HL-60/S4 treated with retinoic acid at 250 ng/mL for 4 days and 3 days (cell line): ENCODE measurements at regions not wholly inside any gene's neighbourhood (a gene's known extent, or its start where the extent isn't known, plus 50 kb on each side); places are given as distances from the start of the nearest gene placed in this dataset.

Source experiments
- in situ Hi-C: fragments of 300-500 bp; cut with MboI; formaldehyde crosslinking; loops from 2 replicates; pipeline ENCODE4 v1.7.0; 2022; ENCODE audit warnings: low sequenced_read_pairs

- in situ Hi-C loops = no loop called here
Observed at GRCh38 chr17:36861531-36861930, 75.7 kb upstream of the LHX1 start.

- in situ Hi-C loops = no loop called here
Observed at GRCh38 chr17:36862116-36862920, 75.0 kb upstream of the LHX1 start.

GRCh38 chr17:36863131-36863530 is 74.1 kb upstream of the LHX1 start:
- in situ Hi-C loops = no loop called here

- in situ Hi-C loops = no loop called here
Observed at GRCh38 chr17:36863676-36864612, 73.3 kb upstream of the LHX1 start.

- in situ Hi-C loops = no loop called here
Observed at GRCh38 chr17:36864827-36865430, 72.3 kb upstream of the LHX1 start.

GRCh38 chr17:36867716-36868341 is 69.4 kb upstream of the LHX1 start:
- in situ Hi-C loops = no loop called here

- in situ Hi-C loops = no loop called here
Observed at GRCh38 chr17:36868777-36869176, 68.5 kb upstream of the LHX1 start.

- in situ Hi-C loops = no loop called here
Observed at GRCh38 chr17:36869441-36869840, 67.8 kb upstream of the LHX1 start.

GRCh38 chr17:36869856-36870719 is 67.2 kb upstream of the LHX1 start:
- in situ Hi-C loops = no loop called here

- in situ Hi-C loops = no loop called here
Observed at GRCh38 chr17:36870720-36870999, 66.6 kb upstream of the LHX1 start.

GRCh38 chr17:36875698-36876293 is 61.5 kb upstream of the LHX1 start:
- in situ Hi-C loops = no loop called here

- in situ Hi-C loops = no loop called here
Observed at GRCh38 chr17:36876966-36877365, 60.3 kb upstream of the LHX1 start.

GRCh38 chr17:36877771-36878170 is 59.5 kb upstream of the LHX1 start:
- in situ Hi-C loops = no loop called here

- in situ Hi-C loops = no loop called here
Observed at GRCh38 chr17:36878216-36878615, 59.1 kb upstream of the LHX1 start.

- in situ Hi-C loops = no loop called here
Observed at GRCh38 chr17:36879027-36879426, 58.2 kb upstream of the LHX1 start.

GRCh38 chr17:36879624-36880131 is 57.6 kb upstream of the LHX1 start:
- in situ Hi-C loops = no loop called here

GRCh38 chr17:36880268-36880905 is 56.9 kb upstream of the LHX1 start:
- in situ Hi-C loops = no loop called here

GRCh38 chr17:36881323-36881722 is 56.0 kb upstream of the LHX1 start:
- in situ Hi-C loops = no loop called here

GRCh38 chr17:36884495-36885152 is 52.7 kb upstream of the LHX1 start:
- in situ Hi-C loops = no loop called here
